Ascending aorta (tissue), 2 donors: ENCODE measurements at regions not wholly inside any gene's neighbourhood (a gene's known extent, or its start where the extent isn't known, plus 50 kb on each side); places are given as distances from the start of the nearest gene placed in this dataset.

Experiments
- DNase-seq, 2 donors: peaks; one replicate each; pipeline ENCODE4 v3.0.0-alpha.2; 2019; ENCODE audit warnings: low spot score in 2 of 2
- H3K27ac ChIP-seq, 2 donors: fragments of 200-600 bp; sonication (generic); one replicate each; pipeline ENCODE4 v1.5.1; 2016 to 2017; ENCODE audit warnings: mild to moderate bottlenecking in 1 of 2
- H3K27me3 ChIP-seq: fragments of 200-600 bp; sonication (generic); one replicate; pipeline ENCODE4 v1.5.1; 2017
- H3K36me3 ChIP-seq, 2 donors: fragments of 200-600 bp; sonication (generic); one replicate each; pipeline ENCODE4 v1.5.1; 2016
- H3K4me1 ChIP-seq, 2 donors: fragments of 200-600 bp; sonication (generic); one replicate each; pipeline ENCODE4 v1.5.1; 2016 to 2017; ENCODE audit warnings: mild to moderate bottlenecking in 1 of 2
- H3K4me3 ChIP-seq, 2 donors: fragments of 200-600 bp; sonication (generic); one replicate each; pipeline ENCODE4 v1.5.1; 2016 to 2017; ENCODE audit warnings: mild to moderate bottlenecking in 1 of 2
- H3K9me3 ChIP-seq, 2 donors: fragments of 200-600 bp; sonication (generic); one replicate each; pipeline ENCODE4 v1.5.1; 2016
- intact Hi-C: fragments of 100-400 bp; cut with DNase I; formaldehyde crosslinking; loops from one replicate; pipeline ENCODE4 v1.15.1; 2023
- TF ChIP-seq, protein P1 (sequence below), 3 experiments: fragments of 200-600 bp in 2 of 3; fragments of 450-650 bp in 1 of 3; sonication (generic) in 2 of 3; IDR thresholded peaks; one replicate each; pipeline ENCODE4 v1.5.1; 2016 to 2019; ENCODE audit warnings: antibody characterized with exemption in 3 of 3, mild to moderate bottlenecking in 1 of 3, moderate library complexity in 1 of 3

GRCh38 chr13:83953916-83954315 is 71.6 kb upstream of the SLITRK1 start:
- DNase-seq, result no peak
- TF ChIP-seq, protein P1, sequence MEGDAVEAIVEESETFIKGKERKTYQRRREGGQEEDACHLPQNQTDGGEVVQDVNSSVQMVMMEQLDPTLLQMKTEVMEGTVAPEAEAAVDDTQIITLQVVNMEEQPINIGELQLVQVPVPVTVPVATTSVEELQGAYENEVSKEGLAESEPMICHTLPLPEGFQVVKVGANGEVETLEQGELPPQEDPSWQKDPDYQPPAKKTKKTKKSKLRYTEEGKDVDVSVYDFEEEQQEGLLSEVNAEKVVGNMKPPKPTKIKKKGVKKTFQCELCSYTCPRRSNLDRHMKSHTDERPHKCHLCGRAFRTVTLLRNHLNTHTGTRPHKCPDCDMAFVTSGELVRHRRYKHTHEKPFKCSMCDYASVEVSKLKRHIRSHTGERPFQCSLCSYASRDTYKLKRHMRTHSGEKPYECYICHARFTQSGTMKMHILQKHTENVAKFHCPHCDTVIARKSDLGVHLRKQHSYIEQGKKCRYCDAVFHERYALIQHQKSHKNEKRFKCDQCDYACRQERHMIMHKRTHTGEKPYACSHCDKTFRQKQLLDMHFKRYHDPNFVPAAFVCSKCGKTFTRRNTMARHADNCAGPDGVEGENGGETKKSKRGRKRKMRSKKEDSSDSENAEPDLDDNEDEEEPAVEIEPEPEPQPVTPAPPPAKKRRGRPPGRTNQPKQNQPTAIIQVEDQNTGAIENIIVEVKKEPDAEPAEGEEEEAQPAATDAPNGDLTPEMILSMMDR (IDR thresholded peaks at IDR 0.05), result no peak
- intact Hi-C loops, result no loop called here

DNA sequence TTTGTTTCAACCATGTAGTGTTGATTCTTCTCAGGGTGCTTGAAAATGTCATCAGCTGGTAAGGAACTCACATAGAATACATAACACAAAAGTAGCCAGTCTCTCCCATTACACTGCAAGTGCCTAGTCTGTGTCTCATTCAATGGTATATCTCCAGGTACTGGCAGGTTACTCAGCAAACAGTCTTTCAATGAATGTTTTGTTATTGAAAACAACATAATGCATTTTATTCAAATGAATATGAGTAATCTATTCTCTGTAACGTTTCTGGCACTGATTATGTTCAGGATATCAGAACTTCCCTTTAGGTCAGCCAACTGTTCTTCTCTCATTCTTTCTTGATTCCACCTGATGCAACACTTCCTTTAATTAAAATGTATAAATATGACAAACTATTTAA is 68.0 kb upstream of the SLITRK1 start:
- intact Hi-C loops, result no loop called here
- Histone ChIP-seq H3K27ac (no peak overlapping the region), H3K9me3 (no peaks in the 10 kb centered on the region), H3K27me3 (no peaks in the 10 kb centered on the region), H3K36me3 (no peaks in the 10 kb centered on the region), H3K4me1 (no peaks in the 10 kb centered on the region), H3K4me3 (no peak overlapping the region)
- TF ChIP-seq, protein P1 (IDR thresholded peaks at IDR 0.05), result no peak
- DNase-seq, result no peak

More at GRCh38 chr13:83953916-83954315, 71.6 kb upstream of the SLITRK1 start:
- Histone ChIP-seq H3K36me3 (no peaks in the 10 kb centered on the region), H3K9me3 (no peaks in the 10 kb centered on the region), H3K27ac (no peak overlapping the region), H3K4me1 (no peaks in the 10 kb centered on the region), H3K27me3 (no peaks in the 10 kb centered on the region), H3K4me3 (no peak overlapping the region)

DNA sequence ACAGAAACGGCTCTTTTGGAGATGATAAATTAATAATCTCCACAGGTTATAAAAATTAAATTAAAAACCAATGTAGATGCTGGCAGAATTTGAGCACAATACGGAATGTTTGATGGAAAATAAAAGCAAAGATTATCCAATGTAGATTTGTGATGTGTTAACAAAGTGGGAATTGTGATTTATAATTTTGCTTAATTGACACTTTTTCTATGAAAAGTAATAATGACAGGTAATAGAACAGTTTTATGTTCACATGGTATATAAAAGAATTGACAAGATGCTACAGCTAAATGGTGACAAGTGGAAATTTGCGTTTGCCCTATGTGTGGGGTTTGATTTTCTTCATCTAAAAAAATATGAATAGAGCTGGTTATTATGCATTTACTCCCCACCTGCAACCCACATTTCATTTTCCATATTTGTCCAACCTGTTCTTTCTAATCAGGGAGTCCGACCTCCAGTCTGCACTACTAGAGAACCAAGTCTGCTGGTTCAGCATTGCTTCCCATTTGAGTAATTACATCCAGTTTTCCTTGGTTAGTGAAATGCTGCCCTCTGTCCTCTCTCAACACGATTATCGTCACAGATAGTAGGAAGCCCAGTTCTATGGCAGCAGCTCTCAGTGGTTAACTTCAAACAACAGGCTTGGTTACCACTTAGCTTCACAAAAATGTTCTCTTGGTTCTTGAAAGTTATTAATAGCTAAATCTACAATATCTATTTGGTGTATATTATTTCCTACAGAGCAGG is 61.4 kb upstream of the SLITRK1 start:
- TF ChIP-seq, protein P1 (IDR thresholded peaks at IDR 0.05), result no peak
- H3K27ac ChIP-seq, result no peak overlapping the region
- H3K36me3 ChIP-seq, result no peaks in the 10 kb centered on the region
- intact Hi-C loops, result no loop called here
- no peak overlapping the region for H3K4me3 ChIP-seq
- H3K9me3 ChIP-seq, result no peaks in the 10 kb centered on the region
- no peaks in the 10 kb centered on the region for H3K27me3 ChIP-seq
- H3K4me1 ChIP-seq, result no peaks in the 10 kb centered on the region
- no peak for DNase-seq

- intact Hi-C loops, result no loop called here
- TF ChIP-seq, protein P1 (IDR thresholded peaks at IDR 0.05), result no peak
- no peak for DNase-seq
- Histone ChIP-seq H3K36me3 (no peaks in the 10 kb centered on the region), H3K27me3 (no peaks in the 10 kb centered on the region), H3K4me3 (no peak overlapping the region), H3K9me3 (no peaks in the 10 kb centered on the region), H3K4me1 (peaks cover 0 to 2% of the 10 kb centered on the region in 2 donors), H3K27ac (no peak overlapping the region)
These were observed 59.5 kb upstream of the SLITRK1 start for GRCh38 chr13:83941701-83942335.

GRCh38 chr13:83940742-83941141 is 58.5 kb upstream of the SLITRK1 start:
- H3K4me3 ChIP-seq, result no peak overlapping the region
- H3K36me3 ChIP-seq, result no peaks in the 10 kb centered on the region
- intact Hi-C loops, result no loop called here

More at GRCh38 chr13:83940742-83941141, 58.5 kb upstream of the SLITRK1 start:
- Histone ChIP-seq H3K27me3 (no peaks in the 10 kb centered on the region), H3K4me1 (peaks cover 0 to 2% of the 10 kb centered on the region in 2 donors), H3K9me3 (no peaks in the 10 kb centered on the region), H3K27ac (no peak overlapping the region)
- TF ChIP-seq, protein P1 (IDR thresholded peaks at IDR 0.05), result no peak
- DNase-seq, result no peak
